ENCODE measurements at regions not wholly inside any gene's neighbourhood (a gene's known extent, or its start where the extent isn't known, plus 50 kb on each side); places are given as distances from the start of the nearest gene placed in this dataset.

DNA sequence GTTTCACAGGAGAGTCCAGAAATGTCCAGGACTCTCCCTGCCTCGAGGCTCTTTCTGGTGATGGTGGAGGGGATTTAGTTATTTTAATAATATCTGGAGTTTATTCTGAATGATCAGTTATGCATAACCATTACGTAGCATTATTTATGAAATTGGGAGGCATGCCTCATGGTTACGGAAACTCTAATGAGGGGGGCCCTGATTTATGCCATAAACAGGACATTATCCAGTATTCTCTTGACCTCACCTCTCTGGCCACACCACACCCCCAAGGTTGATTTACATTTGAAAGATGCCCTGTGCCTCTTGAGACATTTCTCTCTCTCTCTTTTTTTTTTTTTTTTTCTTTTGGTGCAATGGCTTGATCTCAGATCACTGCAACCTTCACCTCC, 268.8 kb downstream of the TFAP2C start:
- Mint-ChIP-seq H3K27ac (no peak overlapping the region), H3K27me3 (ENCODE audit: insufficient read depth) (peaks cover 21% of the 10 kb centered on the region), H3K36me3 (ENCODE audit: low read depth) (peaks cover 7% of the 10 kb centered on the region; the same call in 1 of the 2 replicates), H3K4me1 (ENCODE audit: low read depth) (no peaks in the 10 kb centered on the region), H3K9me3 (peaks cover 14% of the 10 kb centered on the region), H3K4me3 (no peak overlapping the region)
- no peak for DNase-seq
- TF ChIP-seq, protein P1, sequence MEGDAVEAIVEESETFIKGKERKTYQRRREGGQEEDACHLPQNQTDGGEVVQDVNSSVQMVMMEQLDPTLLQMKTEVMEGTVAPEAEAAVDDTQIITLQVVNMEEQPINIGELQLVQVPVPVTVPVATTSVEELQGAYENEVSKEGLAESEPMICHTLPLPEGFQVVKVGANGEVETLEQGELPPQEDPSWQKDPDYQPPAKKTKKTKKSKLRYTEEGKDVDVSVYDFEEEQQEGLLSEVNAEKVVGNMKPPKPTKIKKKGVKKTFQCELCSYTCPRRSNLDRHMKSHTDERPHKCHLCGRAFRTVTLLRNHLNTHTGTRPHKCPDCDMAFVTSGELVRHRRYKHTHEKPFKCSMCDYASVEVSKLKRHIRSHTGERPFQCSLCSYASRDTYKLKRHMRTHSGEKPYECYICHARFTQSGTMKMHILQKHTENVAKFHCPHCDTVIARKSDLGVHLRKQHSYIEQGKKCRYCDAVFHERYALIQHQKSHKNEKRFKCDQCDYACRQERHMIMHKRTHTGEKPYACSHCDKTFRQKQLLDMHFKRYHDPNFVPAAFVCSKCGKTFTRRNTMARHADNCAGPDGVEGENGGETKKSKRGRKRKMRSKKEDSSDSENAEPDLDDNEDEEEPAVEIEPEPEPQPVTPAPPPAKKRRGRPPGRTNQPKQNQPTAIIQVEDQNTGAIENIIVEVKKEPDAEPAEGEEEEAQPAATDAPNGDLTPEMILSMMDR (IDR thresholded peaks at IDR 0.05): no peak

DNA sequence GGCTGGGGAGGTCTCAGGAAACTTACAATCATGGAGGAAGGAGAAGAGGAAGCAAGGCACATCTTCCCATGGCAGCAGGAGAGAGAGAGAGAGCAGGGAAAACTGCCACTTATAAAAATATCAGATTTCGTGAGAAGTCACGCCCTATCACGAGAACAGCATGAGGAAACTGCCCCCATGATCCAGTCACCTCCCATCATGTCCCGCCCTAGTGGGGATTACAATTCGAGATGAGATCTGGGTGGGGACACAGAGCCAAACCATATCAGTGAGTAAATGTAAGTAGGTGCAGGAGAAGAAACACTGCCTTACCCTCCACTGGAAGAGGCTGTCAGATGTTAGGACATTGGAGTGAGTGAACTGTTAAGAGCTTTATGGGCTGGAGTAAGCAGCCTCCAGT, 270.4 kb downstream of the TFAP2C start:
- no peak overlapping the region for H3K27ac Mint-ChIP-seq
- no peak for DNase-seq
- H3K9me3 Mint-ChIP-seq: peaks cover 14% of the 10 kb centered on the region
- H3K27me3 Mint-ChIP-seq (ENCODE audit: insufficient read depth): peaks cover 17% of the 10 kb centered on the region
- TF ChIP-seq, protein P1 (IDR thresholded peaks at IDR 0.05): no peak
- no peak overlapping the region for H3K4me3 Mint-ChIP-seq
- H3K36me3 Mint-ChIP-seq (ENCODE audit: low read depth): peaks cover 7% of the 10 kb centered on the region; the same call in 1 of the 2 replicates
- H3K4me1 Mint-ChIP-seq (ENCODE audit: low read depth): no peaks in the 10 kb centered on the region

DNA sequence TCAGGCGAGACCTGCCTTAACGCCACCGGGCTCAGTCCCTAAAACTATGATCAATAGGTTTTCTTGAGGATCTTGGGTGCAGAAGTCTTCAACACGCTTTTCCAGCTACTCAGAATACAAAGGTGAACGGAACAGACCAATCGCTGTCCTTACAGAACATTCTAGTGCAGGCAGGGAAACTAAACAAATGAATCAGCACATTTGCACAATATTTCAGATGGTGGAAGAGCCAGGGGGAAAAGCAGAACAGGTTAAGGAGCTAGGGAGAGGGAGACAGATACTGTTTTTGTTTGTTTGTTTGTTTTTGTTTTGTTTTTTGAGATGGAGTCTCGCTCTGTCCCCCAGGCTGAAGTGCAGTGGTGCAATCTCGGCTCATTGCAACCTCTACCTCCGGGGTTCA, 271.1 kb downstream of the TFAP2C start:
- DNase-seq: no peak
- Mint-ChIP-seq H3K27ac (no peak overlapping the region), H3K4me1 (ENCODE audit: low read depth) (no peaks in the 10 kb centered on the region), H3K4me3 (no peak overlapping the region), H3K36me3 (ENCODE audit: low read depth) (peaks cover 7% of the 10 kb centered on the region; the same call in 1 of the 2 replicates), H3K9me3 (peaks cover 14% of the 10 kb centered on the region), H3K27me3 (ENCODE audit: insufficient read depth) (peaks cover 17% of the 10 kb centered on the region)
- TF ChIP-seq, protein P1 (IDR thresholded peaks at IDR 0.05): no peak

DNA sequence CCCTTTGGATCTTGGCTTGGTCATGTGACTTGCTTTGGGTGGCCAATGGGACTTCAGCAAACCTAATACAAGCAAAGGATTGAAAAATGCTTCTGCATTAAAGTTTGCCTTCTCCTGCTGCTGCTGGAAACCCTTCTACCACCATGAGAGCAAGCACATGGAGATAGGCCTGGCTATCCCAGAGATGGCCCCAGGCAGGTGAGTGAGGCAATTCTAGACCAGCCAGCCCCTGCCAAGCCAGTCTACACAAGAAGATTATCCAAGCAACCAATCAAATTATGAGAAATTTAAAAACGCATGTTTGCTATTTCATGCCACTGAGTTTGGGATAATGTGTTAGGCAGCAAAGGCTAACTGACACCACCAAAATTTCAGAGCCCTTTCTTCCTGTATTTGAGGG, 274.3 kb downstream of the TFAP2C start:
- Mint-ChIP-seq H3K27ac (no peak overlapping the region), H3K4me1 (ENCODE audit: low read depth) (no peaks in the 10 kb centered on the region), H3K27me3 (ENCODE audit: insufficient read depth) (peaks cover 5% of the 10 kb centered on the region), H3K9me3 (peaks cover 14% of the 10 kb centered on the region), H3K36me3 (ENCODE audit: low read depth) (peaks cover 7% of the 10 kb centered on the region; the same call in 1 of the 2 replicates), H3K4me3 (no peak overlapping the region)
- DNase-seq: no peak
- TF ChIP-seq, protein P1 (IDR thresholded peaks at IDR 0.05): no peak

DNA sequence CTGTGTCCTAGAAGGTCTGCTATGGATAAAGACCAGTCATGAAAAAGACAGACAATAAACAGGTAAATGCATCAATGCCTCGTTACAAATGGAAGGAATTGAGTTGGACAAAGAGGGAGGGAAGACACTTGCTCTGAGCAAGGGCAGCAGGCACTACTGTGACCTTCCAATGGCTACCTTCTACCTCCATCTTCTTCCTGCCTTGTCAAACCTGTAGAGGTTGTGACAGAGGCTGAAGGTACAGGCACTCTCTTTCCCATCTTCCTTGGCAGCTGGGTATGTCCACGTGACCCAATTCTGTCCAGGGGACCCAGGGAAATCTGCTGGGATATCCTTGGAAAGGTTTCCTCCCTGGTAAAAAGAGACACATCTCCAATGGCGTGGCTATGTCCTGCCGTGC, 274.8 kb downstream of the TFAP2C start:
- DNase-seq: no peak
- Mint-ChIP-seq H3K36me3 (ENCODE audit: low read depth) (peaks cover 7% of the 10 kb centered on the region; the same call in 1 of the 2 replicates), H3K4me1 (ENCODE audit: low read depth) (no peaks in the 10 kb centered on the region), H3K9me3 (peaks cover 14% of the 10 kb centered on the region), H3K27ac (no peak overlapping the region), H3K27me3 (ENCODE audit: insufficient read depth) (peaks cover 1% of the 10 kb centered on the region), H3K4me3 (no peak overlapping the region)
- TF ChIP-seq, protein P1 (IDR thresholded peaks at IDR 0.05): no peak

Measured in HFFc6 (cell line).